GM21381 (cell line): ENCODE measurements at regions not wholly inside any gene's neighbourhood (a gene's known extent, or its start where the extent isn't known, plus 50 kb on each side); places are given as distances from the start of the nearest gene placed in this dataset.
"Not testable (repeated sequence)": the region's sequence is repeated elsewhere in the genome, so short reads cannot be mapped to it uniquely, and the experiment has no call there.

Experiments
- ATAC-seq: cut with Tn5 transposase; IDR thresholded peaks from one replicate; pipeline ENCODE4 v1.9.1; 2021; ENCODE audit warnings: mild to moderate bottlenecking, moderate library complexity; ENCODE audit not compliant: unreplicated experiment

- ATAC-seq, result no peak
Measured at GRCh38 chr18:24613896-24614640, 153.6 kb downstream of the HRH4 start.

GRCh38 chr18:24616653-24617052 lies 156.2 kb downstream of the HRH4 start:
- no peak for ATAC-seq

- not testable (repeated sequence) for ATAC-seq
Measured at GRCh38 chr18:24624421-24624820, 164.0 kb downstream of the HRH4 start.

- ATAC-seq, result no peak
Measured at GRCh38 chr18:24627644-24628315, 167.3 kb downstream of the HRH4 start.

- ATAC-seq, result no peak
Measured at GRCh38 chr18:24628326-24628725, 167.9 kb downstream of the HRH4 start.

GRCh38 chr18:24629921-24630320 lies 169.5 kb downstream of the HRH4 start:
- no peak for ATAC-seq

GRCh38 chr18:24630346-24630880 lies 170.0 kb downstream of the HRH4 start:
- ATAC-seq, result no peak

- ATAC-seq, result no peak
Measured at GRCh38 chr18:24631243-24632025, 171.0 kb downstream of the HRH4 start.

- no peak for ATAC-seq
Measured at GRCh38 chr18:24632158-24632988, 171.9 kb downstream of the HRH4 start.

GRCh38 chr18:24633121-24633520 lies 172.7 kb downstream of the HRH4 start:
- ATAC-seq, result no peak

- no peak for ATAC-seq
Measured at GRCh38 chr18:24649571-24649970, 189.1 kb downstream of the HRH4 start.

GRCh38 chr18:24651434-24651833 lies 191.0 kb downstream of the HRH4 start:
- ATAC-seq, result no peak

- no peak for ATAC-seq
Measured at GRCh38 chr18:24656050-24656449, 195.6 kb downstream of the HRH4 start.

- no peak for ATAC-seq
Measured at GRCh38 chr18:24656551-24657443, 196.4 kb downstream of the HRH4 start.

- no peak for ATAC-seq
Measured at GRCh38 chr18:24657444-24657842, 197.0 kb downstream of the HRH4 start.

- no peak for ATAC-seq
Measured at GRCh38 chr18:24658302-24658701, 197.9 kb downstream of the HRH4 start.

GRCh38 chr18:24659827-24660720 lies 199.6 kb downstream of the HRH4 start:
- ATAC-seq, result peak; percentile 90

- ATAC-seq, result no peak
Measured at GRCh38 chr18:24660956-24661355, 200.5 kb downstream of the HRH4 start.

GRCh38 chr18:24662412-24662821 lies 202.0 kb downstream of the HRH4 start:
- no peak for ATAC-seq
